GM19397 (cell line): ENCODE measurements at regions not wholly inside any gene's neighbourhood (a gene's known extent, or its start where the extent isn't known, plus 50 kb on each side); places are given as distances from the start of the nearest gene placed in this dataset.
"Not testable (repeated sequence)": the region's sequence is repeated elsewhere in the genome, so short reads cannot be mapped to it uniquely, and the experiment has no call there.

Source experiments
- ATAC-seq: cut with Tn5 transposase; IDR thresholded peaks from one replicate; pipeline ENCODE4 v1.9.1; 2021; ENCODE audit warnings: mild to moderate bottlenecking, moderate library complexity; ENCODE audit not compliant: unreplicated experiment

GRCh38 chr13:65265988-65266387, 1964.1 kb downstream of the PCDH9 start:
- no peak for ATAC-seq

- no peak for ATAC-seq
Observed at GRCh38 chr13:65264066-65264465, 1966.1 kb downstream of the PCDH9 start.

GRCh38 chr13:65260946-65261891, 1968.9 kb downstream of the PCDH9 start:
- ATAC-seq, result no peak

GRCh38 chr13:65240773-65241172, 1989.4 kb downstream of the PCDH9 start:
- no peak for ATAC-seq

- ATAC-seq, result no peak
Observed at GRCh38 chr13:65236841-65237418, 1993.2 kb downstream of the PCDH9 start.

GRCh38 chr13:65217471-65217995, 2012.6 kb downstream of the PCDH9 start:
- no peak for ATAC-seq

- ATAC-seq, result not testable (repeated sequence)
Observed at GRCh38 chr13:65202845-65203244, 2027.3 kb downstream of the PCDH9 start.

GRCh38 chr13:65188721-65189120, 2041.4 kb downstream of the PCDH9 start:
- ATAC-seq, result no peak

- no peak for ATAC-seq
Observed at GRCh38 chr13:65168026-65168425, 2062.1 kb downstream of the PCDH9 start.

- no peak for ATAC-seq
Observed at GRCh38 chr13:65166675-65167074, 2063.5 kb downstream of the PCDH9 start.

GRCh38 chr13:65159803-65160202, 2070.3 kb downstream of the PCDH9 start:
- ATAC-seq, result no peak

- no peak for ATAC-seq
Observed at GRCh38 chr13:65155861-65156260, 2074.3 kb downstream of the PCDH9 start.

GRCh38 chr13:65154661-65155447, 2075.3 kb downstream of the PCDH9 start:
- no peak for ATAC-seq

GRCh38 chr13:65149687-65150086, 2080.4 kb downstream of the PCDH9 start:
- no peak for ATAC-seq

- ATAC-seq, result no peak
Observed at GRCh38 chr13:65143920-65144319, 2086.2 kb downstream of the PCDH9 start.

GRCh38 chr13:65133094-65133493, 2097.0 kb downstream of the PCDH9 start:
- no peak for ATAC-seq

GRCh38 chr13:65125236-65125635, 2104.9 kb downstream of the PCDH9 start:
- no peak for ATAC-seq

- no peak for ATAC-seq
Observed at GRCh38 chr13:65112531-65112941, 2117.6 kb downstream of the PCDH9 start.

GRCh38 chr13:65112123-65112522, 2118.0 kb downstream of the PCDH9 start:
- ATAC-seq, result no peak

GRCh38 chr13:65111223-65111622, 2118.9 kb downstream of the PCDH9 start:
- no peak for ATAC-seq

- not testable (repeated sequence) for ATAC-seq
Observed at GRCh38 chr13:65104436-65104835, 2125.7 kb downstream of the PCDH9 start.
